Breast epithelium (tissue), 3 donors: ENCODE measurements at regions not wholly inside any gene's neighbourhood (a gene's known extent, or its start where the extent isn't known, plus 50 kb on each side); places are given as distances from the start of the nearest gene placed in this dataset.

Experiments
- CTCF ChIP-seq, 3 donors: fragments of 450-650 bp; IDR thresholded peaks; one replicate each; pipeline ENCODE4 v1.5.1; 2016 to 2017; ENCODE audit warnings: antibody characterized with exemption in 3 of 3, mild to moderate bottlenecking in 3 of 3, moderate library complexity in 3 of 3
- POLR2AphosphoS5 ChIP-seq, 3 donors: sonication (generic); formaldehyde crosslinking; IDR thresholded peaks; one replicate each; pipeline ENCODE4 v1.6.1; 2017; ENCODE audit warnings: antibody characterized with exemption in 3 of 3

- no peak for TF ChIP-seq CTCF (IDR thresholded peaks at IDR 0.05)
- TF ChIP-seq POLR2AphosphoS5 (IDR thresholded peaks at IDR 0.05) = no peak
Observed at GRCh38 chr13:68584776-68585175, 1354.6 kb upstream of the PCDH9 start.
